ENCODE measurements at regions not wholly inside any gene's neighbourhood (a gene's known extent, or its start where the extent isn't known, plus 50 kb on each side); places are given as distances from the start of the nearest gene placed in this dataset.

- Histone ChIP-seq H3K36me3 (replicated peaks in 1 of 2; ENCODE audit: control insufficient read depth in 1 of 2, insufficient read depth in 2 of 2, low read length in 2 of 2) (no peaks in the 10 kb centered on the region), H3K27me3 (ENCODE audit: control insufficient read depth in 1 of 2, insufficient read depth in 2 of 2, low read length in 2 of 2) (peaks cover 0 to 17% of the 10 kb centered on the region in 2 experiments; a peak in 1 of 5 replicates), H3K27ac (ENCODE audit: extremely low read length, insufficient read depth, low read length) (no peak overlapping the region), H3K79me2 (ENCODE audit: insufficient read depth, low read length) (no peaks in the 10 kb centered on the region), H3K9ac (ENCODE audit: insufficient read depth, low read depth, low read length) (no peak overlapping the region), H4K20me1 (ENCODE audit: insufficient read depth, low read length) (no peaks in the 10 kb centered on the region), H2AFZ (ENCODE audit: low read length) (no peak overlapping the region), H3K4me3 (replicated peaks in 1 of 3; ENCODE audit: insufficient read depth in 1 of 3, low read depth in 2 of 3, low read length in 3 of 3) (no peak overlapping the region), H3K4me2 (ENCODE audit: low read depth, low read length) (no peak overlapping the region), H3K9me3 (ENCODE audit: low read length) (no peaks in the 10 kb centered on the region), H3K4me1 (ENCODE audit: insufficient read depth, low read length) (no peaks in the 10 kb centered on the region)
- DNase-seq (ENCODE audit: low spot score) (no peak), FAIRE-seq (no peak), ATAC-seq (no peak)
- 29% methylated on average over 7 of the region's 8 CpGs for WGBS (ENCODE audit: low lambda C conversion rate)
- POLR2A ChIA-PET, result no interaction called here
- BruUV-seq (replicated peaks), result no TSS peak
- in situ Hi-C loops (cut with HindIII; ENCODE audit: extremely low pct_ligation_motif_present, low pct_unique_long_range_greater_than_20kb), result no loop called here
- intact Hi-C loops (cut with micrococcal nuclease; ENCODE audit: unreplicated experiment), result no loop called here
- CTCF ChIA-PET (ENCODE audit: low intra/inter-chr PET ratio, low total read pairs), result no interaction called here
- TF ChIP-seq ZNF569 (CRISPR knock-in tag; IDR thresholded peaks at IDR 0.05; ENCODE audit: borderline replicate concordance), result no peak
- no peak for TF ChIP-seq ZBTB10 (CRISPR knock-in tag; IDR thresholded peaks at IDR 0.05; ENCODE audit: borderline replicate concordance)
- TF ChIP-seq ZNF12 (CRISPR knock-in tag; IDR thresholded peaks at IDR 0.05), result no peak
- TF ChIP-seq PAX8 (CRISPR knock-in tag; IDR thresholded peaks at IDR 0.05; ENCODE audit: borderline replicate concordance), result no peak
Observed at GRCh38 chr10:118497227-118497626, 98.2 kb downstream of the PRLHR start.

DNA sequence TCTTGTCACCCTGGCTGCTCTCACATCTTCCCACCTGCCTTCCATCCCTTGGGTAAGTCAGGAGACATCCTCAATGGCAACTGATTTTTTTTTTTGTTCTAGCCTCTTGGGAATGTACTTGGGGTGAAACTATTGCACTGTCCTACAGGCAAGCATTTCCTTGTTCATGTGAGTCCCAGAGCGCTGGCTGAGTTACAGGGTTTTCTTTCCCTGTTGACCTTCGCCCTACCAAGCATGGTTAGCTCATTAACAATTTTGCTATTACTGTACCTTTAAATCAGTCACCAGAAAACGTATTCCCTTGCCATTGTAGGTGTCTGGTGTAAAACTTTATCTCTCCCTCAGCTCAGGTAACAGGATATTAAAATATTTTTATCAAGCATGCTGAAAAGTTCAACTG, 98.9 kb downstream of the PRLHR start:
- no peak overlapping the region for H2AFZ ChIP-seq (ENCODE audit: low read length)
- no peak overlapping the region for H3K27ac ChIP-seq (ENCODE audit: extremely low read length, insufficient read depth, low read length)
- in situ Hi-C loops (cut with HindIII; ENCODE audit: extremely low pct_ligation_motif_present, low pct_unique_long_range_greater_than_20kb), result no loop called here

More for the DNA sequence above, 98.9 kb downstream of the PRLHR start:
- no peak overlapping the region for H3K4me2 ChIP-seq (ENCODE audit: low read depth, low read length)
- H3K9me3 ChIP-seq (ENCODE audit: low read length), result no peaks in the 10 kb centered on the region
- H3K27me3 ChIP-seq (ENCODE audit: control insufficient read depth in 1 of 2, insufficient read depth in 2 of 2, low read length in 2 of 2), result peaks cover 0 to 17% of the 10 kb centered on the region in 2 experiments; a peak in 1 of 5 replicates
- H3K4me1 ChIP-seq (ENCODE audit: insufficient read depth, low read length), result no peaks in the 10 kb centered on the region
- DNase-seq (ENCODE audit: low spot score) (no peak), ATAC-seq (no peak), FAIRE-seq (no peak)
- no peak overlapping the region for H3K4me3 ChIP-seq (replicated peaks in 1 of 3; ENCODE audit: insufficient read depth in 1 of 3, low read depth in 2 of 3, low read length in 3 of 3)
- BruUV-seq (replicated peaks), result no TSS peak
- ChIA-PET CTCF (ENCODE audit: low intra/inter-chr PET ratio, low total read pairs) (no interaction called here), POLR2A (no interaction called here)
- 16% methylated on average over 3 of the region's 3 CpGs for WGBS (ENCODE audit: low lambda C conversion rate)
- H3K9ac ChIP-seq (ENCODE audit: insufficient read depth, low read depth, low read length), result no peak overlapping the region
- TF ChIP-seq KDM1A (CRISPR knock-in tag; IDR thresholded peaks at IDR 0.05) (no peak), NRL (CRISPR knock-in tag; IDR thresholded peaks at IDR 0.05; ENCODE audit: borderline replicate concordance) (no peak)
- H4K20me1 ChIP-seq (ENCODE audit: insufficient read depth, low read length), result no peaks in the 10 kb centered on the region
- H3K36me3 ChIP-seq (replicated peaks in 1 of 2; ENCODE audit: control insufficient read depth in 1 of 2, insufficient read depth in 2 of 2, low read length in 2 of 2), result no peaks in the 10 kb centered on the region
- intact Hi-C loops (cut with micrococcal nuclease; ENCODE audit: unreplicated experiment), result no loop called here
- no peaks in the 10 kb centered on the region for H3K79me2 ChIP-seq (ENCODE audit: insufficient read depth, low read length)
